EH (cell line): ENCODE measurements at regions not wholly inside any gene's neighbourhood (a gene's known extent, or its start where the extent isn't known, plus 50 kb on each side); places are given as distances from the start of the nearest gene placed in this dataset.
"Not testable (repeated sequence)": the region's sequence is repeated elsewhere in the genome, so short reads cannot be mapped to it uniquely, and the experiment has no call there.

Source experiments
- DNase-seq: peaks from one replicate; pipeline ENCODE4 v3.0.0-alpha.2; 2015; ENCODE audit warnings: low read depth

DNA sequence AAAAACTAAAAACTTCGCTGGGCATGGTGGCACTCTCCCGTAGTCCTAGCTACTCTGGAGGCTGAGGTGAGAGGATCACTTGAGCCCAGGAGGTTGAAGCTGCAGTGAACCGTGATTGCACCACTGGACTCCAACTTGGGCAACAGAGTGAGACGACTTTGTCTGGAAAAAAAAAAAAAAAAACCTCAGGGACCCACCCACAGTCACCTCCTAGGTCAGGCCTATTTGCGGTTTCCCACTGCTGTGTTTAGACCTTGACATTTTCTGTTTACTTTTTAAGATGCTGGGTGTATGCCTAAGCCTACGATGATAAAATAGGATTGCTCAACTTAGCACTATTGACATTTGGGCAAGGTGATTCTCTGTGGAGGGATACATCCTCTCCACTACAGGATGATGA, 197.4 kb upstream of the TBL1X start:
- no peak for DNase-seq

- DNase-seq: no peak
Observed at GRCh38 chrX:9269134-9269533, 195.7 kb upstream of the TBL1X start.

GRCh38 chrX:9271789-9272525, 192.9 kb upstream of the TBL1X start:
- peak; percentile 0 for DNase-seq

DNA sequence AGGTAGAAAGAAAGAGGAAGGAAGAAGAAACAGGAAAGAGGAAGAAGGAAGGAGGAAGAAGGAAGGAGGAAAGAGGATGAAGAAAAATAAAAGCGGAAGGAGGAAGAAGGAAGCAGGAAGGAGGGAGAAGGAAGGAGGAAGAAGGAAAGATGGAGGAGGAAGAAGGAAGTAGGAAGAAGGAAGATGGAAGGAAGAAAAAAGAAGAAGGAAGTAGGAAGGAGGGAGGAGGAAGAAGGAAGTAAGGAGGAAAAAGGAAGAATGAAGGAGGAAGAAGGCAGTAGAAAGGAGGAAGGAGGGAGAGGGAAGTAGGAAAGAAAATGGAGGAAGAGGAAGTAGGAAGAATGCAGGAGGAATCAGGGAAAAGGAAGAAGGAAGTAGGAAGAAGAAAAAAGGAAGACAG, 191.1 kb upstream of the TBL1X start:
- DNase-seq: no peak

DNA sequence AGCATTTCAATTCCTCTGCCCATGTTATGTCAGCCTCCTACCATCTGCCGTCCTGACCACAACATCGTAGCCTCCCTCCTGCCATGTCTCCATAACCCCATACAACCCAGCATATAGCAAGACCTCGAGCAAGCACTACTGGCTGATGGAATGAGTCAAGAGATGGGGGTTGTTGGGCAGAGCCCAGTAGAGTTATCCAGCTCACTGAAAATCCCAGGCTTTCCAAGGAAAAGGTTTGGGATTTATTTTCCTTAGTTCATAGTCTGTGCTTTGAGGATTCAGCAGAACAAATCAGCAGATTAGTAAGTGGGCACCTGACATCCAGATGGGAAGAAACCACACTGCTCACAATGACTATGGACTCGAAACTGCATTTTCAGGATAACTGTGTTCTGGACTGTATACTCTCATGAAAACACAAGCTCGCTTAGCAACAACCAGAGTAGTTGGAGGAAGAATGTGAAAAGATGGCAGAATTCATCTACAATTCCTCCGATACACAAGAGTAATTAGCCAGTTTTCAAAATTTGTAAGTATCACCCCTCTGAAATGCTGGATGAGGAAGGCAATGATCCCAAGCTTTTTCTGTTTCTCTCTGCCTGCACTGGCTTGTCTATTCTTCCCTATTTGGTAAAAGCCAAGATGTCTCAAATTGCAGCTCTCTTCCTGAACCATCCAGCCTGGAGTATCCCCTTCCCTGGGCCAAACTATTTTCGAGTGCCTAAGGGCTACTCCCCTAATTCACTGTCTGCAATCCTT, 186.2 kb upstream of the TBL1X start:
- DNase-seq: peak; percentile 6

- DNase-seq: peak; percentile 14
Observed at GRCh38 chrX:9279234-9279544, 185.7 kb upstream of the TBL1X start.

GRCh38 chrX:9280831-9281230, 184.0 kb upstream of the TBL1X start:
- no peak for DNase-seq

GRCh38 chrX:9282325-9282724, 182.5 kb upstream of the TBL1X start:
- no peak for DNase-seq

DNA sequence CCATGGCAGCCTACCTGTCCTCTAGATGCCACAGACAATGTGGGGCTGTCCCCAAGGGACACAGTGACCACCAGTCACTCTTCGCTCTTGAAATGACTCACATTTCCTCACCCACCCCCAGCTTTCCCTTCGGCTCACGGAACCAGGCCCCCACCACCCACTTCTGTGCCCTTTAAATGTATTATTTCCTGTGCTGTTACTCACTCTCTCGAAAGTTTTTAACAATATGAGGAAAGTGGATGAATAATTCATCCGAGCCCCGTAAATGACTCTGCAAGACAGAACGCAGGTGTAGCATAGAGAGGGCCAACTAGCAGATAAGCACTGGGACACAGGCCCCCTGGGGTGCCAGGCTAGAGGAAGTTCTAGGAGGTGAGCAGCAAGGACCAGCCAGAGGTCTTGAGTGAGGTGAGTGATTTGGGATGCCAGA, 179.5 kb upstream of the TBL1X start:
- DNase-seq: no peak

- no peak for DNase-seq
Observed at GRCh38 chrX:9286234-9286633, 178.6 kb upstream of the TBL1X start.

DNA sequence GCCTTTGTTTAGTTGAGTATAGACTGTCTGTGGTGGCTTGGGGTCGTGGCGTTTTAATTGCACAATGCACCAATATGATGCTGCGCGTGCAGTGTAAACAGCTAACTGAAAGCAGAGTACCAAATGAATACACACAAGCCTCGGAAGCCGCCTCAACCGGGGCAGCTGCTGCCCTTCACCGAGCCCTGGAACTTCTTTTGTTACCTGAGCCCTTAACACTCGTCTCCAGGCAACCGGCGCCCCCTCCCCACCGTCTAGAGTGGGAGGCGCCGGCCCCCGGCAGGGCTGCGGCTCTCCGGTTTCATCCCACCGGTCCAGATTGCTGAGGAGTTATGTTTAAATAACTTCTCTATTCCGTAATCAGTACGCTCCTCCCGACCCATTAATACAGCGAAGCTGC, 173.2 kb upstream of the TBL1X start:
- DNase-seq: no peak

DNA sequence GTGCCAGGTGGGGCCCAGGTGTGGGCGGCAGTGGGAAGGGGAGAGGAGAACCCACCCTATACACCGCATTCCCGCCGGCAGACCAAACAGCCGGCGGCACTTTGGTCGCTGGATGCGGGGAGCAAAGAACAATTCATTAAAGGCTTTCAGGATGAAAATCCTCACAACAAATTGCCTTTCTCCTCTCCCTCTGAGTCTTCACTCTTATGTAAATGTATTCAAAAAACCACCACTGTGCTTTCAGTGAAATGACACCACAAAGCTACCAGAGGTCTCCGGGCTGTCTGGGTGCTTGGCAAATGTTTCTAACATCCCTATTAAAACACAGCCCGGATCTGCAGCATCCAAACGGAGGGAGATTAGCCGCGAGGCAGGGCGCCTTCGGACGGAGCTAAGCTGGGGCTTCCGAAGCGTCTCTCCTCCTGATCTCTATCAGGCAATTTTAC, 171.8 kb upstream of the TBL1X start:
- no peak for DNase-seq

- DNase-seq: no peak
Observed at GRCh38 chrX:9293903-9294302, 171.0 kb upstream of the TBL1X start.

GRCh38 chrX:9295551-9295950, 169.3 kb upstream of the TBL1X start:
- no peak for DNase-seq

DNA sequence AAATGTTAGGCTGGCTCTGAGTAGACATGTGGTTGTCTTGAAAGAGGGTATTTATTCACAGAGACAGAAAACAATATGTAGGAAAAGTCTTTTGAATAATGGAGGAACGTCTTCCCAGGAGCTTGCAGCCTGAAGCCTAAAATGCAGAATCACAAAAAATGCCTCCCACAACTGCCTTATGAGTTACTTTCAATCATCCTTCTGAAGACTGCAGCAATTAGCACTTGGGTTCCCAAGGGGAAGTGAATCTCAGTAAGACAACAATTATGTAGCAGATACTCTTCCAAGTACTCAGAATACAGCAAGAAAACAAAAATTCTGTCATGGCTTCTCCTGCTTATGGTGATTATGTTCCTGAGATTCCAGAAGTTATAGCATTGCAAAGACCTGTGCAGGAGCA, 166.6 kb upstream of the TBL1X start:
- no peak for DNase-seq

DNA sequence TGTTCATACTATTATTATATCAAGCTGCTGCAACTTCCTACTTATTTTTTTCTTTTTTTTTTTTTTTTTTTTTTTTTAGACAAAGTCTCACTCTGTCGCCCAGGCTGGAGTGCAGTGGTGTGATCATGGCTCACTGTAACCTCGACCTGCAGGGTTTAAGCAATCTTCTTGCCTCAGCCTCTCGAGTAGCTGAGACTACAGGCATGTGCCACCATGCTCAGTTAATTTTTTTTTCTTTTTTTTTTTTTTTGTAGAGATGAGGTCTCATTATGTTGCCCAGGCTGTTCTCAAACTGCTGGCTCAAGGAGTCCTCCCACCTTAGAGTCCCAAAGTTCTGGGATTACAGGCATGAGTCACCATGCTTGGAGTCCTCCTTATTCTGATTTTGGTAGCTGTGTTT, 165.2 kb upstream of the TBL1X start:
- DNase-seq: not testable (repeated sequence)

GRCh38 chrX:9301836-9302235, 163.0 kb upstream of the TBL1X start:
- DNase-seq: no peak

DNA sequence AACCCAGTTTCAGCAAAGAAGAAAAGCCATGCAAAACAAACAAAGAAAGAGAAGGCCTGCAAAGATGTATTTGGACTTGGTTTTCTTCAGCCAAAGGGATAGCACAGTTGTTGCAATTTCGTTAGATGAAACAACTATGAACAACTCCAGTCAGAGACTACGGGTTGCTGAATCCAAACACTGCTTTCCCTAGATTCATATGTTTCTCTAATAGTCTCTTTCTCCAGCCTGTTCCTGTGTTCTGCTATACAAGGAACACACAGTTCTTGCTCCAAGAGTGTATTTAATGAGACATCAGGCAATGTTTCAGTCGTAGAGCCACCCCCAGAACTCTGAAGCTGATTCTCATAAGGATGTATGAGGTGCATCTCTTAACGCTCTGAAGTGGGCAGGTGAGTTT, 162.5 kb upstream of the TBL1X start:
- no peak for DNase-seq

- DNase-seq: no peak
Observed at GRCh38 chrX:9308426-9308825, 156.4 kb upstream of the TBL1X start.

- DNase-seq: peak; percentile 76
Observed at GRCh38 chrX:9310616-9311015, 154.2 kb upstream of the TBL1X start.

DNA sequence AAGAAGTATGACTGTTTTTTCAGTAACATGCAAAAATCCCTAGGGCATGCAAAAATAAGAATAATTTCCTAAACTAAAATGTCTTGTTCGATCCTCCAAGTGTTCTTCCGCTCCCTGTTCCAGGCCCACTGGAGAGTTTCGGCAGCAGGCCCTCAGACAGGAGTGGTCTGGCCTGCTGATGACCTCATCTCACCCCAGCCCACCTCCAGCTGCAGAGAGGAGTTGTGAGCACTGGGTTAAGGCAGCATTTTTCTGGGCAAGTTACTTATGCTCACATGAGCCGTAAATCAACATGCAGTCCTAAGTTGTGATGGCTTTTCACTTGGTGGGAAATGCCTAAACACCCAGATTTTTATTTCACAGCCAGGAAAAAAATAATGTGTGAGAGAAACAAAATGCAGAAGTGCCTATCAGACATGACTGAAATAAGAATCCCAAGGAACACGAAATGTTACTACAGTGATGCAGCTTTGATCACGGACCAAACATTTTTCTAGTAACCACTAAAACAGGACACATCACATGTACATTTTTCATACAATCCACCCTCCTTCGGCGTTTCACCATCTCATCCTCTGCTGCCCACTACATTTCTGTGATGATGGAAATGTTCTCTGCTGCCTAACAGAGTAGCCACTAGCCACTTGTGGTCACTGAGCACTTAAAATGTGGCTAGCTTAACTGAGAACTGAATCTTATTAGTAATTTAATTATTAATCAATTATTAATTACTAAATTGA, 153.3 kb upstream of the TBL1X start:
- no peak for DNase-seq

GRCh38 chrX:9312922-9313867, 151.7 kb upstream of the TBL1X start:
- DNase-seq: no peak
